Parathyroid adenoma (tissue), 2 donors: ENCODE measurements at regions not wholly inside any gene's neighbourhood (a gene's known extent, or its start where the extent isn't known, plus 50 kb on each side); places are given as distances from the start of the nearest gene placed in this dataset.

Experiments used
- H2AFZ ChIP-seq: fragments of 300-600 bp; sonication (generic); one replicate; pipeline ENCODE4 v1.7.0; 2017; ENCODE audit warnings: antibody characterized with exemption, mild to moderate bottlenecking
- H3K27ac ChIP-seq: fragments of 300-600 bp; sonication (generic); one replicate; pipeline ENCODE4 v1.7.0; 2017
- H3K27me3 ChIP-seq: fragments of 300-600 bp; sonication (generic); one replicate; pipeline ENCODE4 v1.7.0; 2017; ENCODE audit warnings: low read length; ENCODE audit not compliant: control insufficient read depth, insufficient read depth
- H3K36me3 ChIP-seq: fragments of 300-600 bp; sonication (generic); one replicate; pipeline ENCODE4 v1.7.0; 2017; ENCODE audit warnings: low read length; ENCODE audit not compliant: control insufficient read depth, insufficient read depth
- H3K4me1 ChIP-seq: fragments of 300-600 bp; sonication (generic); one replicate; pipeline ENCODE4 v1.7.0; 2017; ENCODE audit warnings: control low read depth
- H3K4me2 ChIP-seq: fragments of 300-600 bp; sonication (generic); one replicate; pipeline ENCODE4 v1.7.0; 2017; ENCODE audit warnings: low read length
- H3K4me3 ChIP-seq: fragments of 300-600 bp; sonication (generic); one replicate; pipeline ENCODE4 v1.7.0; 2017; ENCODE audit warnings: low read depth, low read length
- H3K79me2 ChIP-seq: fragments of 300-600 bp; sonication (generic); one replicate; pipeline ENCODE4 v1.7.0; 2017; ENCODE audit warnings: control low read depth
- H3K9ac ChIP-seq: fragments of 300-600 bp; sonication (generic); one replicate; pipeline ENCODE4 v1.7.0; 2017; ENCODE audit warnings: mild to moderate bottlenecking
- H3K9me3 ChIP-seq: fragments of 300-600 bp; sonication (generic); one replicate; pipeline ENCODE4 v1.7.0; 2017; ENCODE audit warnings: low read length; ENCODE audit not compliant: control insufficient read depth
- TF ChIP-seq, protein P1 (sequence below): fragments of 300-600 bp; sonication (generic); IDR thresholded peaks from one replicate; pipeline ENCODE4 v1.7.0; 2017; ENCODE audit warnings: antibody characterized with exemption, mild to moderate bottlenecking
- donor health status: primary hyperparathyroidism.

DNA sequence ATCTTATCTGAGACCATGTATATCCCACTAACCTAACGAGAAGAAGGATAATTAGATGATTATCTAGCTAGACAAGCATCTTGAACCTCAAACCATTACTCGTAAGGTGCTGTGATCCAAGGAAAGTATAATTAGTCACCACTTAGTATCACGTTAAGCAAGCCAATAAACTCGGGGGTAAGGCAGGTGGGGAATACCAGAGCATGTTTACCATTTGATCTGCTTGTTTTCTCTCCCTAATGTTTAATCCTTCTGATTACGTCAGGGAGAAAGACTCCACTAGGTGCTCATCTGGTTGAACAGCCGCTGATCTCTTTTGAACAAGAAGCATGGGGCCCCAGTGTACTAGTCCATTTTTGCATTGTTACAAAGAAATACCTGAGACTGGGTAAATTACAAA, 69.9 kb upstream of the SLC1A1 start:
- no peak overlapping the region for H3K9ac ChIP-seq
- H3K9me3 ChIP-seq: no peaks in the 10 kb centered on the region
- H3K27me3 ChIP-seq: no peaks in the 10 kb centered on the region
- H3K4me1 ChIP-seq: no peaks in the 10 kb centered on the region
- no peak overlapping the region for H3K4me2 ChIP-seq
- no peaks in the 10 kb centered on the region for H3K36me3 ChIP-seq
- no peak overlapping the region for H2AFZ ChIP-seq
- no peaks in the 10 kb centered on the region for H3K79me2 ChIP-seq
- no peak overlapping the region for H3K27ac ChIP-seq
- no peak overlapping the region for H3K4me3 ChIP-seq
- TF ChIP-seq, protein P1, sequence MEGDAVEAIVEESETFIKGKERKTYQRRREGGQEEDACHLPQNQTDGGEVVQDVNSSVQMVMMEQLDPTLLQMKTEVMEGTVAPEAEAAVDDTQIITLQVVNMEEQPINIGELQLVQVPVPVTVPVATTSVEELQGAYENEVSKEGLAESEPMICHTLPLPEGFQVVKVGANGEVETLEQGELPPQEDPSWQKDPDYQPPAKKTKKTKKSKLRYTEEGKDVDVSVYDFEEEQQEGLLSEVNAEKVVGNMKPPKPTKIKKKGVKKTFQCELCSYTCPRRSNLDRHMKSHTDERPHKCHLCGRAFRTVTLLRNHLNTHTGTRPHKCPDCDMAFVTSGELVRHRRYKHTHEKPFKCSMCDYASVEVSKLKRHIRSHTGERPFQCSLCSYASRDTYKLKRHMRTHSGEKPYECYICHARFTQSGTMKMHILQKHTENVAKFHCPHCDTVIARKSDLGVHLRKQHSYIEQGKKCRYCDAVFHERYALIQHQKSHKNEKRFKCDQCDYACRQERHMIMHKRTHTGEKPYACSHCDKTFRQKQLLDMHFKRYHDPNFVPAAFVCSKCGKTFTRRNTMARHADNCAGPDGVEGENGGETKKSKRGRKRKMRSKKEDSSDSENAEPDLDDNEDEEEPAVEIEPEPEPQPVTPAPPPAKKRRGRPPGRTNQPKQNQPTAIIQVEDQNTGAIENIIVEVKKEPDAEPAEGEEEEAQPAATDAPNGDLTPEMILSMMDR: no peak

DNA sequence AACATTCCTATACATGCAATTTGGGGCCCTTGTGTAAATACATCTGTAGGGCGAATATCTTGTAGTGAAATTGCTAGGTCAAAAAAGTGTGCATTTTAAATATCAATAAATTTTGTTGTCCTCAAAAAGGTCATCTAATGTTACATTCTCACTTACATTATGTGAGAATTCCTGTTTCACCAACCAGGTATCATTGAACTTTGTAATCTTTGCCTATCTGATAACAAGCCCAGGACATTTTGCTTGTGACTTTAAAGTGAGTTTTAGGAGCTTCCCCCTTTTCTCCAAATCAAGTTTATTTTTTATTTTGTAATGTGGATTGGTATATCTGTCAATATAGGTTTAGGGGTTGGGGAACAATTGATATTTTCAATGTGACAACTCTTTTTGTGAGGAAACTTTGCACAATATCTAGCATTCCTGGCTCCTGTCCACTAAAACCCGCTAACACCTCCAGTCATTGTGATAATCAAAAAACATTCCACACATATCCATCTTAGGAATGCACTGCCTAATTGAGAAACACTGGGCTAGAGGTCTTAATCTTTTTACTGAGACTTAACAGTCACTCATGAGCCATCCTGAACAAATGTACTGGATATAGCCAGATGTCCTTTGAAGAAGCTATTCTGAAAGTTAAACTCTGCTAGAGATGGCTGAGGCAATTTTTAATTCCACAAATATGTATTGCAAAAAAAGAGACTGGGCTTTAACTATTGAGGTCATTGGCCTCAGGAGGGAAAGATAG, 72.5 kb upstream of the SLC1A1 start:
- Histone ChIP-seq H3K27me3 (no peaks in the 10 kb centered on the region), H3K36me3 (no peaks in the 10 kb centered on the region), H3K4me2 (no peak overlapping the region), H3K9me3 (no peaks in the 10 kb centered on the region), H3K4me1 (no peaks in the 10 kb centered on the region), H2AFZ (no peak overlapping the region), H3K79me2 (no peaks in the 10 kb centered on the region), H3K4me3 (no peak overlapping the region), H3K9ac (no peak overlapping the region), H3K27ac (no peak overlapping the region)
- TF ChIP-seq, protein P1: no peak

DNA sequence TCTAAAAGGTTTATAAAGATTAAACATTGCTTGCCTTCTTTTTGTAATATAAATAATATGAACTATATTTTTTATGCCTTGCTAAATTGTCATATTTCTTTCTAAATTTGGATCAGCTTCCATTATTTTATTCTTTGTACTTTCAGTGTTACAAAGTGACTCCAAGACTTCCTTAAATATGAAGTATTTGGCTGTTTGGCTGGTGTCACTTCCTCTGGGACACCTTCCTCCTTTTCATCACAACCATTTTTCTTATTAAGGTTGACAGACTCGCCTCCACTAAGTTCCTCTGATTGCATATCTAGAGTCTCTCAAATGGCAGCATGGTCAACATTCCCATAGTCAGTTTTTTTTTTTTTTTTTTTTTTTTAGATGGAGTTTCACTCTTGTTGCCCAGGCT, 73.8 kb upstream of the SLC1A1 start:
- H2AFZ ChIP-seq: no peak overlapping the region
- H3K79me2 ChIP-seq: no peaks in the 10 kb centered on the region
- no peak overlapping the region for H3K4me3 ChIP-seq
- H3K9ac ChIP-seq: no peak overlapping the region
- no peaks in the 10 kb centered on the region for H3K36me3 ChIP-seq
- H3K9me3 ChIP-seq: no peaks in the 10 kb centered on the region
- no peaks in the 10 kb centered on the region for H3K27me3 ChIP-seq
- TF ChIP-seq, protein P1: no peak
- no peak overlapping the region for H3K27ac ChIP-seq
- no peaks in the 10 kb centered on the region for H3K4me1 ChIP-seq
- H3K4me2 ChIP-seq: no peak overlapping the region

DNA sequence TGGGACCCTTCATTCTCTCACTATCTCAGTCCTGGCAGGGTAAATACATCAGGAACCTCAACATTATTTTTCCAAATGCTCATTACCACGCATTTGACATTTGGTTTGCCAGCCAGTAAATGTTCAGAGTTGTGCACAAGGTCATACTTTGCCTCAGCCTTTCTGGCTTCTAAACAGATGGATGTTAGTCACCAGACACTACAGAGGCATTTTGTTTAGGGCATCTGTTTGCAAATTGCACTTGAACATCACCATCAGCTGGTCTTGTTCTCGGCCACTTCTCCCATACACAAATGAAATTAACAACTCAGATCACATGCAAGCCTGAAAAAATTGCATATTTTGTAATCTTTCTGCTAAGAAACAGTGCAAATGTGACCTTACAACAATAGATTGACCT, 75.0 kb upstream of the SLC1A1 start:
- H3K36me3 ChIP-seq: no peaks in the 10 kb centered on the region
- TF ChIP-seq, protein P1: no peak
- H2AFZ ChIP-seq: no peak overlapping the region
- H3K79me2 ChIP-seq: no peaks in the 10 kb centered on the region
- H3K27me3 ChIP-seq: no peaks in the 10 kb centered on the region
- no peaks in the 10 kb centered on the region for H3K9me3 ChIP-seq
- no peaks in the 10 kb centered on the region for H3K4me1 ChIP-seq
- H3K4me3 ChIP-seq: no peak overlapping the region
- H3K9ac ChIP-seq: no peak overlapping the region
- no peak overlapping the region for H3K4me2 ChIP-seq
- H3K27ac ChIP-seq: no peak overlapping the region

DNA sequence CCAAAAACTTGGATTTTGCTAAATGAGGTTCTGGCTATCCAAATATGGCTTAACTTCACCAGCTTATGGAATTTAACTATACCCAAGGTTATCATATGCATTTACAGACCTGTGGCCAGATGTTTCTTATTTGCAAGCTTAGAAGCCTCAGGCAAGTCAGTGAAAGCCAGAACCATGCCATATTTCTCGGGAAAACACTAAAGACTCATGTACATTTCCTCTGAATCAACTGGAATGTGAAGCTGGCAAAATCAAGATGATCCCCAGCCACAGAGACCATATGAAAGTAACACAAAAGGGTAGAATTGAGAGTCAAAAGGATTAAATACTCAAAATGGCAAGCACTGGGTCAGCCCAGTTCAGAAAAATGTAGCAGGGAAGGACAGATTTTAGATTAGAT, 76.4 kb upstream of the SLC1A1 start:
- no peaks in the 10 kb centered on the region for H3K9me3 ChIP-seq
- H3K4me1 ChIP-seq: no peaks in the 10 kb centered on the region
- no peak overlapping the region for H3K4me3 ChIP-seq
- H3K4me2 ChIP-seq: no peak overlapping the region
- H3K36me3 ChIP-seq: no peaks in the 10 kb centered on the region
- H3K27ac ChIP-seq: no peak overlapping the region
- no peak overlapping the region for H3K9ac ChIP-seq
- TF ChIP-seq, protein P1: no peak
- H2AFZ ChIP-seq: no peak overlapping the region
- no peaks in the 10 kb centered on the region for H3K79me2 ChIP-seq
- no peaks in the 10 kb centered on the region for H3K27me3 ChIP-seq
